Uterus (tissue), 3 donors: ENCODE measurements at regions not wholly inside any gene's neighbourhood (a gene's known extent, or its start where the extent isn't known, plus 50 kb on each side); places are given as distances from the start of the nearest gene placed in this dataset.

Experiments used
- DNase-seq, 2 donors: peaks; one replicate each; pipeline ENCODE4 v3.0.0-alpha.2; 2019 to 2020
- H3K27ac ChIP-seq, 2 donors: fragments of 200-600 bp; sonication (generic); 1 replicate in 1 of 2; 2 replicates in 1 of 2; pipeline ENCODE4 v1.5.1; 2016 to 2018
- H3K27me3 ChIP-seq, 2 donors: fragments of 200-600 bp; sonication (generic); one replicate each; pipeline ENCODE4 v1.5.1; 2018 to 2019; ENCODE audit warnings: control low read depth in 1 of 2
- H3K36me3 ChIP-seq, 2 donors: fragments of 200-600 bp; sonication (generic); one replicate each; pipeline ENCODE4 v1.5.1; 2019; ENCODE audit warnings: control low read depth in 1 of 2
- H3K4me1 ChIP-seq, 2 donors: fragments of 200-600 bp; sonication (generic); one replicate each; pipeline ENCODE4 v1.5.1; 2018 to 2019; ENCODE audit warnings: control low read depth in 1 of 2
- H3K4me3 ChIP-seq, 2 donors: fragments of 200-600 bp; sonication (generic); 1 replicate in 1 of 2; 2 replicates in 1 of 2; pipeline ENCODE4 v1.5.1; 2018 to 2019; ENCODE audit warnings: mild to moderate bottlenecking in 1 of 2
- H3K9me3 ChIP-seq, 2 donors: fragments of 200-600 bp; sonication (generic); one replicate each; pipeline ENCODE4 v1.5.1; 2019; ENCODE audit warnings: control low read depth in 1 of 2
- CTCF ChIP-seq, 4 experiments: fragments of 200-600 bp in 2 of 4; fragments of 450-650 bp in 2 of 4; sonication (generic) in 2 of 4; IDR thresholded peaks; one replicate each; pipeline ENCODE4 v1.5.1; 2016 to 2019; ENCODE audit warnings: antibody characterized with exemption in 4 of 4, mild to moderate bottlenecking in 2 of 4, moderate library complexity in 1 of 4
- POLR2A ChIP-seq, 2 donors: fragments of 450-650 bp; IDR thresholded peaks; one replicate each; pipeline ENCODE4 v1.6.1; 2016; ENCODE audit warnings: antibody characterized with exemption in 2 of 2, mild to moderate bottlenecking in 1 of 2, moderate library complexity in 1 of 2
- intact Hi-C: fragments of 100-400 bp; cut with DNase I; formaldehyde crosslinking; loops from one replicate; pipeline ENCODE4 v1.15.1; 2023; ENCODE audit warnings: low total_unique reads
- donor health status: DM: yes; HTN: yes; CAD: no.

GRCh38 chr13:84980571-84980970, 818.6 kb downstream of the SLITRK6 start:
- H3K36me3 ChIP-seq, result no peaks in the 10 kb centered on the region
- no peak overlapping the region for H3K27ac ChIP-seq
- no peaks in the 10 kb centered on the region for H3K4me1 ChIP-seq
- DNase-seq, result no peak
- H3K9me3 ChIP-seq, result no peaks in the 10 kb centered on the region
- H3K4me3 ChIP-seq, result no peak overlapping the region
- H3K27me3 ChIP-seq, result no peaks in the 10 kb centered on the region
- intact Hi-C loops, result no loop called here
- TF ChIP-seq POLR2A (IDR thresholded peaks at IDR 0.05) (no peak), CTCF (IDR thresholded peaks at IDR 0.05) (no peak)

GRCh38 chr13:84978851-84979250, 820.4 kb downstream of the SLITRK6 start:
- Histone ChIP-seq H3K9me3 (no peaks in the 10 kb centered on the region), H3K36me3 (no peaks in the 10 kb centered on the region), H3K27ac (no peak overlapping the region), H3K4me1 (no peaks in the 10 kb centered on the region), H3K27me3 (no peaks in the 10 kb centered on the region), H3K4me3 (no peak overlapping the region)
- intact Hi-C loops, result no loop called here
- no peak for DNase-seq
- TF ChIP-seq POLR2A (IDR thresholded peaks at IDR 0.05) (no peak), CTCF (IDR thresholded peaks at IDR 0.05) (no peak)

GRCh38 chr13:84973661-84974060, 825.6 kb downstream of the SLITRK6 start:
- Histone ChIP-seq H3K27ac (no peak overlapping the region), H3K4me1 (no peaks in the 10 kb centered on the region)
- TF ChIP-seq CTCF (IDR thresholded peaks at IDR 0.05) (no peak), POLR2A (IDR thresholded peaks at IDR 0.05) (no peak)

GRCh38 chr13:84972907-84973306, 826.3 kb downstream of the SLITRK6 start:
- no peaks in the 10 kb centered on the region for H3K27me3 ChIP-seq
- H3K4me1 ChIP-seq, result no peaks in the 10 kb centered on the region
- H3K27ac ChIP-seq, result no peak overlapping the region
- intact Hi-C loops, result no loop called here
- no peaks in the 10 kb centered on the region for H3K9me3 ChIP-seq
- H3K4me3 ChIP-seq, result no peak overlapping the region
- H3K36me3 ChIP-seq, result no peaks in the 10 kb centered on the region
- DNase-seq, result no peak
- TF ChIP-seq CTCF (IDR thresholded peaks at IDR 0.05), result no peak
- TF ChIP-seq POLR2A (IDR thresholded peaks at IDR 0.05), result no peak

More at GRCh38 chr13:84973661-84974060, 825.6 kb downstream of the SLITRK6 start:
- Histone ChIP-seq H3K4me3 (no peak overlapping the region), H3K9me3 (no peaks in the 10 kb centered on the region), H3K27me3 (no peaks in the 10 kb centered on the region), H3K36me3 (no peaks in the 10 kb centered on the region)
- intact Hi-C loops, result no loop called here
- no peak for DNase-seq

GRCh38 chr13:84962849-84963248, 836.4 kb downstream of the SLITRK6 start:
- no peaks in the 10 kb centered on the region for H3K9me3 ChIP-seq
- no peak for DNase-seq
- no peak for TF ChIP-seq CTCF (IDR thresholded peaks at IDR 0.05)
- no peak for TF ChIP-seq POLR2A (IDR thresholded peaks at IDR 0.05)
- no peaks in the 10 kb centered on the region for H3K36me3 ChIP-seq
- H3K4me1 ChIP-seq, result no peaks in the 10 kb centered on the region
- no peak overlapping the region for H3K4me3 ChIP-seq
- H3K27me3 ChIP-seq, result no peaks in the 10 kb centered on the region
- H3K27ac ChIP-seq, result no peak overlapping the region
- intact Hi-C loops, result no loop called here
